Glomerular visceral epithelial cell (primary cell): ENCODE measurements at regions not wholly inside any gene's neighbourhood (a gene's known extent, or its start where the extent isn't known, plus 50 kb on each side); places are given as distances from the start of the nearest gene placed in this dataset.
"Not testable (repeated sequence)": the region's sequence is repeated elsewhere in the genome, so short reads cannot be mapped to it uniquely, and the experiment has no call there.

Experiments used
- DNase-seq: peaks from one replicate; pipeline ENCODE4 v3.0.0-alpha.2; 2016; ENCODE audit errors: extremely low spot score

GRCh38 chr2:156005999-156006712 lies 326.4 kb downstream of the NR4A2 start:
- peak; percentile 6 for DNase-seq

GRCh38 chr2:156005531-156005930 lies 327.0 kb downstream of the NR4A2 start:
- no peak for DNase-seq

GRCh38 chr2:156004459-156004858 lies 328.1 kb downstream of the NR4A2 start:
- DNase-seq, result no peak

GRCh38 chr2:156003780-156004179 lies 328.7 kb downstream of the NR4A2 start:
- DNase-seq, result no peak

GRCh38 chr2:156001851-156002250 lies 330.7 kb downstream of the NR4A2 start:
- no peak for DNase-seq

GRCh38 chr2:155997538-155997937 lies 335.0 kb downstream of the NR4A2 start:
- DNase-seq, result no peak

- no peak for DNase-seq
These were observed 338.2 kb downstream of the NR4A2 start for GRCh38 chr2:155994315-155994714.

- DNase-seq, result no peak
These were observed 348.7 kb downstream of the NR4A2 start for GRCh38 chr2:155983845-155984244.

GRCh38 chr2:155982135-155982534 lies 350.4 kb downstream of the NR4A2 start:
- DNase-seq, result no peak

GRCh38 chr2:155980941-155981560 lies 351.5 kb downstream of the NR4A2 start:
- no peak for DNase-seq

- DNase-seq, result peak; percentile 5
These were observed 356.8 kb downstream of the NR4A2 start for GRCh38 chr2:155975734-155976133.

- DNase-seq, result no peak
These were observed 359.6 kb downstream of the NR4A2 start for GRCh38 chr2:155972916-155973315.

GRCh38 chr2:155966064-155966471 lies 366.5 kb downstream of the NR4A2 start:
- DNase-seq, result not testable (repeated sequence)

GRCh38 chr2:155965415-155966063 lies 367.0 kb downstream of the NR4A2 start:
- no peak for DNase-seq

GRCh38 chr2:155961641-155962040 lies 370.9 kb downstream of the NR4A2 start:
- no peak for DNase-seq

- DNase-seq, result no peak
These were observed 373.7 kb downstream of the NR4A2 start for GRCh38 chr2:155958834-155959233.

GRCh38 chr2:155947069-155947468 lies 385.5 kb downstream of the NR4A2 start:
- no peak for DNase-seq

GRCh38 chr2:155944218-155944617 lies 388.3 kb downstream of the NR4A2 start:
- DNase-seq, result no peak

- no peak for DNase-seq
These were observed 402.2 kb downstream of the NR4A2 start for GRCh38 chr2:155930312-155930711.

GRCh38 chr2:155917380-155917779 lies 415.1 kb downstream of the NR4A2 start:
- DNase-seq, result no peak

GRCh38 chr2:155913356-155913755 lies 419.2 kb downstream of the NR4A2 start:
- DNase-seq, result no peak

GRCh38 chr2:155908567-155908966 lies 424.0 kb downstream of the NR4A2 start:
- DNase-seq, result no peak

- DNase-seq, result no peak
These were observed 425.3 kb downstream of the NR4A2 start for GRCh38 chr2:155907211-155907610.
